CD14-positive monocyte (primary cell): ENCODE measurements at regions not wholly inside any gene's neighbourhood (a gene's known extent, or its start where the extent isn't known, plus 50 kb on each side); places are given as distances from the start of the nearest gene placed in this dataset.

ENCODE experiments used
- DNase-seq, 3 donors: peaks; one replicate each; pipeline ENCODE4 v3.0.0-alpha.2; 2011 to 2022
- H2AFZ ChIP-seq: 2 replicates; pipeline ENCODE4 v1.6.0; 2012; ENCODE audit warnings: mild to moderate bottlenecking, low read depth, low read length, inconsistent platforms; ENCODE audit not compliant: insufficient read depth, poor library complexity, severe bottlenecking
- H3K27ac ChIP-seq, 2 donors: 1 replicate in 1 of 2; 2 replicates in 1 of 2; pipeline ENCODE4 v1.5.1; 2012 to 2013; ENCODE audit warnings: low read length in 2 of 2, control low read depth in 1 of 2, inconsistent platforms in 1 of 2, low read depth in 1 of 2, mild to moderate bottlenecking in 1 of 2
- H3K27me3 ChIP-seq, 2 donors: one replicate each; pipeline versions ENCODE4 v1.6.0 to v1.6.1; 2011 to 2013; ENCODE audit warnings: low read length in 2 of 2; ENCODE audit not compliant: control insufficient read depth in 2 of 2, insufficient read depth in 2 of 2
- H3K36me3 ChIP-seq, 2 donors: replicated peaks in 1 of 2; 1 replicate in 1 of 2; 2 replicates in 1 of 2; pipeline versions ENCODE4 v1.5.1 to v1.6.1; 2012 to 2013; ENCODE audit warnings: low read length in 2 of 2, control low read depth in 1 of 2, inconsistent platforms in 1 of 2, mild to moderate bottlenecking in 1 of 2; ENCODE audit not compliant: insufficient read depth in 2 of 2, control insufficient read depth in 1 of 2
- H3K4me1 ChIP-seq, 2 donors: 1 replicate in 1 of 2; 2 replicates in 1 of 2; pipeline versions ENCODE4 v1.5.1 to v1.6.1; 2012 to 2013; ENCODE audit warnings: low read length in 2 of 2, control low read depth in 1 of 2, inconsistent platforms in 1 of 2, mild to moderate bottlenecking in 1 of 2, moderate library complexity in 1 of 2; ENCODE audit not compliant: insufficient read depth in 2 of 2, control insufficient read depth in 1 of 2
- H3K4me2 ChIP-seq: replicated peaks from 2 replicates; pipeline ENCODE3; 2012; ENCODE audit warnings: low read length, moderate library complexity, mild to moderate bottlenecking; ENCODE audit not compliant: poor library complexity, severe bottlenecking; ENCODE audit errors: extremely low read depth
- H3K4me3 ChIP-seq, 3 experiments: fragments of 200-600 bp in 1 of 3; sonication (generic) in 1 of 3; replicated peaks in 1 of 3; 1 replicate in 2 of 3; 2 replicates in 1 of 3; pipeline ENCODE4 v1.5.1; 2011 to 2013; ENCODE audit warnings: low read length in 3 of 3, mild to moderate bottlenecking in 3 of 3, control low read depth in 2 of 3, low read depth in 2 of 3, inconsistent platforms in 1 of 3, moderate library complexity in 1 of 3
- H3K79me2 ChIP-seq: 2 replicates; pipeline ENCODE4 v1.6.0; 2012; ENCODE audit warnings: mild to moderate bottlenecking, control low read depth, inconsistent platforms, low read length, moderate library complexity; ENCODE audit not compliant: insufficient read depth
- H3K9ac ChIP-seq: 2 replicates; pipeline ENCODE4 v1.6.0; 2017; ENCODE audit warnings: low read length, mild to moderate bottlenecking; ENCODE audit not compliant: insufficient read depth, poor library complexity, severe bottlenecking
- H3K9me3 ChIP-seq, 2 donors: replicated peaks in 1 of 2; 1 replicate in 1 of 2; 2 replicates in 1 of 2; pipeline versions ENCODE4 v1.5.1 to v1.6.1; 2012 to 2013; ENCODE audit warnings: low read length in 2 of 2, control low read depth in 1 of 2; ENCODE audit not compliant: control insufficient read depth in 1 of 2, insufficient read depth in 1 of 2
- H4K20me1 ChIP-seq: 2 replicates; pipeline ENCODE4 v1.6.0; 2012; ENCODE audit warnings: mild to moderate bottlenecking, low read length, control low read depth, moderate library complexity; ENCODE audit not compliant: insufficient read depth
- H3K27ac Mint-ChIP-seq, 7 donors: one replicate each; pipeline ENCODE4 v1.8.0; 2020; ENCODE audit warnings: mild to moderate bottlenecking in 7 of 7, mixed read lengths in 7 of 7, moderate library complexity in 6 of 7, inconsistent platforms in 2 of 7
- H3K27me3 Mint-ChIP-seq, 3 donors: one replicate each; pipeline ENCODE4 v1.8.0; 2021 to 2022; ENCODE audit warnings: low read depth in 3 of 3, mild to moderate bottlenecking in 3 of 3, mixed read lengths in 3 of 3, moderate library complexity in 3 of 3, inconsistent platforms in 1 of 3
- H3K36me3 Mint-ChIP-seq, 2 donors: one replicate each; pipeline ENCODE4 v1.8.0; 2020; ENCODE audit warnings: mixed read lengths in 2 of 2, inconsistent platforms in 1 of 2, mild to moderate bottlenecking in 1 of 2
- H3K4me1 Mint-ChIP-seq: one replicate; pipeline ENCODE4 v1.8.0; 2020; ENCODE audit warnings: mild to moderate bottlenecking, mixed read lengths
- H3K4me3 Mint-ChIP-seq, 2 donors: one replicate each; pipeline ENCODE4 v1.8.0; 2020; ENCODE audit warnings: mild to moderate bottlenecking in 2 of 2, mixed read lengths in 2 of 2, moderate library complexity in 1 of 2
- H3K9me3 Mint-ChIP-seq, 7 donors: one replicate each; pipeline ENCODE4 v1.8.0; 2020 to 2022; ENCODE audit warnings: mixed read lengths in 7 of 7, mild to moderate bottlenecking in 6 of 7, moderate library complexity in 6 of 7, inconsistent platforms in 2 of 7
- WGBS: methylation state at CpG from one replicate; pipeline ENCODE4 v1.1.5; 2013; ENCODE audit warnings: missing lambda C conversion rate; ENCODE audit not compliant: insufficient coverage; 5-methylcytosine and 5-hydroxymethylcytosine counted together
- intact Hi-C, 2 donors: fragments of 100-400 bp; cut with micrococcal nuclease; formaldehyde crosslinking; loops; one replicate each; pipeline versions ENCODE4 v1.15.0 to v1.15.1; 2023
- TF ChIP-seq, protein P1 (sequence below): fragments of 200-600 bp; IDR thresholded peaks from one replicate; pipeline ENCODE4 v1.8.0; 2022; ENCODE audit warnings: antibody characterized with exemption, mild to moderate bottlenecking

DNA sequence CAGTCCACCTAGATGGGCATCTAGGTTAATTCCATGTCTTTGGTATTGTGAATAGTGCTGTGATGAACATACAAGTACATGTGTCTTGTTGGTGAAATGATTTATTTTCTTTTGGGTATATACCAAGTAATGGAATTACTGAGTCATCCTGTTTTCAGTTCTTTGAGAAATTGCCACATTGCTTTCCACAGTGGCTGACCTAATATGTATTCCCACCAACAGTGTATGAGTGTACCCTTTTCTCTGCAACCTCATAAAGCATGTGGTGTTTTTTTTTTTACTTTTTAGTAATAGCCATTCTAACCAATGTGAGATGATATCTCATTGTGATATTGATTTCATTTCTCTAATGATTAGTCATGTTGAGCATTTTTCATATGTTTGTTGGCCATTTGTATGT, 86.0 kb upstream of the NDN start:
- Histone ChIP-seq H3K27ac (no peak overlapping the region), H4K20me1 (no peaks in the 10 kb centered on the region), H3K27me3 (no peaks in the 10 kb centered on the region), H3K79me2 (no peaks in the 10 kb centered on the region), H3K36me3 (no peaks in the 10 kb centered on the region), H3K4me1 (no peaks in the 10 kb centered on the region), H3K9me3 (peaks cover 4 to 5% of the 10 kb centered on the region in 2 donors), H2AFZ (no peak overlapping the region), H3K4me2 (no peak overlapping the region), H3K9ac (no peak overlapping the region), H3K4me3 (no peak overlapping the region)
- H3K27me3 Mint-ChIP-seq, result peaks cover 0 to 2% (median 0%) of the 10 kb centered on the region in 3 donors
- no peak overlapping the region for H3K4me3 Mint-ChIP-seq
- no peaks in the 10 kb centered on the region for H3K4me1 Mint-ChIP-seq
- peaks cover 0 to 19% (median 3%) of the 10 kb centered on the region in 7 donors for H3K9me3 Mint-ChIP-seq
- TF ChIP-seq, protein P1, sequence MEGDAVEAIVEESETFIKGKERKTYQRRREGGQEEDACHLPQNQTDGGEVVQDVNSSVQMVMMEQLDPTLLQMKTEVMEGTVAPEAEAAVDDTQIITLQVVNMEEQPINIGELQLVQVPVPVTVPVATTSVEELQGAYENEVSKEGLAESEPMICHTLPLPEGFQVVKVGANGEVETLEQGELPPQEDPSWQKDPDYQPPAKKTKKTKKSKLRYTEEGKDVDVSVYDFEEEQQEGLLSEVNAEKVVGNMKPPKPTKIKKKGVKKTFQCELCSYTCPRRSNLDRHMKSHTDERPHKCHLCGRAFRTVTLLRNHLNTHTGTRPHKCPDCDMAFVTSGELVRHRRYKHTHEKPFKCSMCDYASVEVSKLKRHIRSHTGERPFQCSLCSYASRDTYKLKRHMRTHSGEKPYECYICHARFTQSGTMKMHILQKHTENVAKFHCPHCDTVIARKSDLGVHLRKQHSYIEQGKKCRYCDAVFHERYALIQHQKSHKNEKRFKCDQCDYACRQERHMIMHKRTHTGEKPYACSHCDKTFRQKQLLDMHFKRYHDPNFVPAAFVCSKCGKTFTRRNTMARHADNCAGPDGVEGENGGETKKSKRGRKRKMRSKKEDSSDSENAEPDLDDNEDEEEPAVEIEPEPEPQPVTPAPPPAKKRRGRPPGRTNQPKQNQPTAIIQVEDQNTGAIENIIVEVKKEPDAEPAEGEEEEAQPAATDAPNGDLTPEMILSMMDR, result no peak
- no peaks in the 10 kb centered on the region for H3K36me3 Mint-ChIP-seq
- intact Hi-C loops, result no loop called here
- DNase-seq, result no peak
- no peak overlapping the region for H3K27ac Mint-ChIP-seq

DNA sequence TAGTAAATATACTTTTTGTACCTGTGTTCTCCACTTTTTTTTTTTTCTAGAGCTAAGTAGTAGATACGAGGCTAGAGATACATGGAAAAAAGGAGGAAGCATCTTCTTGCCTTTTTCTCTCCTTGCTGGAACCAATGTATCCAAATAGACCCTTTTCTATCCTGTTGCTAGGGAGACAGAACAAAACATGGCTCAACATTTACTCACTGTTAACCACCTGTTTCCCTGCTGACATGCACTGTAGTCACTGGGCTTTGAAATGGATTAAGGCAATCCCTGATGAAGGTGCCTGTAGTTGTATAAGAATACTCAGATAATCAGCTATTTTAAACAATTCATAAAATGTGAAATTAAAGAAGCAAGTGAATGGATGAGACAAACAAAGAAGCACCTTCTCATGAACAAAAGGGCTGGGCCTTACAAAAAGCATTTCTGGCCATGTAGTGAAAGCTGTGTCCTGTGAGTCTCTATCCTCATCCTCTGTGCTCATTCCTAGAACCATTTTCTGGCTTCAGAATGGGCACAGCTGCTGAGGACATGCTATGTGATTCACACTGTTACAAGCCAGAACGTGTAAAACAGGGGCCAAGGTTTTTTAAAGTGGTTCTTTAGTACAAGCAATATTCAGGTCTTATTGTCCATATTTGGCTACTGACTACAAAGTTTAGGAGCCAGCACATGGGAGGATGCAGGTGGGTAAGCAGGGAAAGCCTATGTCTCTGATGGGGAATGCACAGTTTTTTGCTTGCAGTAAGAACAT, 100.4 kb upstream of the NDN start:
- Mint-ChIP-seq H3K27me3 (no peaks in the 10 kb centered on the region), H3K9me3 (peaks cover 2 to 21% (median 5%) of the 10 kb centered on the region in 7 donors), H3K27ac (no peak overlapping the region), H3K4me3 (no peak overlapping the region), H3K4me1 (no peaks in the 10 kb centered on the region), H3K36me3 (no peaks in the 10 kb centered on the region)
- Histone ChIP-seq H3K27ac (no peak overlapping the region), H3K9ac (no peak overlapping the region), H2AFZ (no peak overlapping the region), H3K4me2 (no peak overlapping the region), H3K27me3 (no peaks in the 10 kb centered on the region), H3K4me1 (no peaks in the 10 kb centered on the region), H3K36me3 (no peaks in the 10 kb centered on the region), H3K79me2 (no peaks in the 10 kb centered on the region), H3K9me3 (peaks cover 11 to 12% of the 10 kb centered on the region in 2 donors), H3K4me3 (no peak overlapping the region), H4K20me1 (no peaks in the 10 kb centered on the region)
- intact Hi-C loops, result no loop called here
- DNase-seq, result no peak
- WGBS, result 13% methylated on average over 1 of the region's 2 CpGs
- TF ChIP-seq, protein P1, result no peak
